Fibroblast of peridontal ligament (primary cell): ENCODE measurements at regions not wholly inside any gene's neighbourhood (a gene's known extent, or its start where the extent isn't known, plus 50 kb on each side); places are given as distances from the start of the nearest gene placed in this dataset.
"Not testable (repeated sequence)": the region's sequence is repeated elsewhere in the genome, so short reads cannot be mapped to it uniquely, and the experiment has no call there.

Experiments used
- DNase-seq: peaks from one replicate; pipeline ENCODE4 v3.0.0-alpha.2; 2010; ENCODE audit errors: extremely low read depth

DNA sequence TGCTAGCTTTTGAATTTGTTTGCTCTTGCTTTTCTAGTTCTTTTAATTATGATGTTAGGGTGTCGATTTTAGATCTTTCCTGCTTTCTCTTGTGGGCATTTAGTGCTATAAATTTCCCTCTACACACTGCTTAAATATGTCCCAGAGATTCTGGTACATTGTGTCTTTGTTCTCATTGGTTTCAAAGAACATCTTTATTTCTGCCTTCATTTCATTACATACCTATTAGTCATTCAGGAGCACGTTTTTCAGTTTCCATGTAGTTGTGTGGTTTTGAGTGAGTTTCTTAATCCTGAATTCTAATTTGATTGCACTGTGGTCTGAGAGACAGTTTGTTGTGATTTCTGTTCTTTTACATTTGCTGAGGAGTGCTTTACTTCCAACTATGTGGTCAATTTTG is 51.2 kb upstream of the MB21D2 start:
- peak; percentile 21 for DNase-seq

DNA sequence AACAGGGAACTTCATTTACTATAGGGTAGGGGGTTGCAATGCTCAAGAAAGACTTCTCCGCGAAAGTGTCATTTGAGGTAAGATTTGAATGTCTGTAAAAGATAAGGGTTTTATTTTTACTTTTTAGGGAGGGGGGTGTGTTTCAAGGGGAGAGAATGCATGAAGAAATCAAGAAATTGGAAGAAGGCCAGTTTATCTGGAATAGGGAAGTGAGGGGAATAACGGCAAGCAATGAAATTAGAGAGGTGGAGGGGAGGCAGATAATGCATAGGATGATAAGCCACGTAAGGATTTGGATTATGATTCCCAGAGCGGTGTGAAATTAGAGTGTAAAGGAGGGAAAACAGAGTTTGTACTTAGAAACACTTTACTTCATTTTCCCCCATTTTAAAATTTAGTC is 63.0 kb upstream of the MB21D2 start:
- no peak for DNase-seq

DNA sequence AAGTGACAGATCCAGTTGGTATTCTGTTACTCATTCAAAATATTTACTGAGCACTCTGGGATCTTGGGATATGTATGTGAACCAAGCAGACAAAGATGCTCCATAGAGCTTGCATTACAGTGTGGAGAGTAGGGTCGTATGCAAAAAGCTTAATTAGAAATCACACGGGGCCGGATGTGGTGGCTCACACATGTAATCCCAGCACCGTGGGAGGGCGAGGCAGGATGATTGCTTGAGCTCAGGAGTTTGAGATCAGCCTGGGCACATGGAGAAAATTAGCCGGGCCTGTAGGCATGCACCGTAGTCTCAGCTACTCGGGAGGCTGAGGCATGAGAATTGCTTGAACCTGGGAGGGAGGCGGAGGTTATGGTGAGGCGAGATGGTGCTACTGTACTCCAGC is 68.7 kb upstream of the MB21D2 start:
- DNase-seq, result no peak

DNA sequence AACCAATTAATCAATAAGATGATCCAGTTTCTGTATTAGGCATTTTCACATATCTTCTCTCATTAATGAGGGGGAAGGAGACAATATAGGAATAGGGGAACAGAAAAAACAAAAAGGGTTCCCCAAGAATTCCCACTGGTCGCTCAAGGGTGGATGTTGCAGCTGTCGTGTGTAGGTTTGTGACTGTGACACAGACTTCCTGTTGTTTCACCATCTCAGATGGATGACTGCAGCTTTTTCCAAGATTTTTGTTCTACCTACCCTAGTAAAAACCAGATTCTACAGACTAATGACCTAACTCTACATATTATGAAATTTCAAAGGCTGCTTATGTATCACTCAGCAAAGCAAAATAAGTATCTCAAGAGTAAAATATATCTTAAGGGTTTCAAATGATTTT is 73.7 kb upstream of the MB21D2 start:
- DNase-seq, result no peak

DNA sequence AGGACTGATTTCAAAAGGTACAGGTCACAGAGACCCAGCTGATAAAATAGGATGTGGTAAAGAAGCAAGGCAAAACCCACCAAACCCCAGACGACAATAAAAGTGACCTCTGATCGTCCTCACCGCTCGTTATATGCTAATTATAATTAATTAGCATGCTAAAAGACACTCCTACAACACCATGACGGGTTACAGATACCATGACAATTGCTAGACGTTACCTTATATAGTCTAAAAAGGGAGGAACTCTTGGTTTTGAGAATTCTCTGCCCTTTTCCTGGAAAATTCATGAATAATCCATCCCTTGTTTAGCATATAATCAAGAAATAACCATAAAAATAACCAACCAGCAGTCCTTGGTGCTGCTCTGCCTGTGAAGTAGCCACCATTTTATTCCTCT is 74.7 kb upstream of the MB21D2 start:
- DNase-seq, result no peak

DNA sequence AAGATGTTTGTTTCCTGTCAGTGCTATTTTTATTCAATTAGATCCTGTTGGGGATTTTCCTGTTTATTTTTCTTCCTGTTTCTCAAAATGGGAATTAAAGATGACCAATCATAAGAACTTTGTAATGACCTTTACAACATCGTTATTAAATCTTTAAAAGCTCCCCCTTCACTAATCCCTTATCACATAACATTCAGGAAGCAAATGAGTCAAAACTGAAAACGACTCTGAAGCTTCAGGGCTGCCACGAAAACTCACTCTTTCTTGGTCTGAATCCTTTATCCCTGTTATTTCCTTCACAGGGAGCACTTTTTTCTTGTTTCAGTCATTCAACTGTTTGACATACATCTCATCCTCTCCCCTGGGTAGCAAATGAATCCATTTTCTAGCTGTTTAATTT is 75.8 kb upstream of the MB21D2 start:
- no peak for DNase-seq

DNA sequence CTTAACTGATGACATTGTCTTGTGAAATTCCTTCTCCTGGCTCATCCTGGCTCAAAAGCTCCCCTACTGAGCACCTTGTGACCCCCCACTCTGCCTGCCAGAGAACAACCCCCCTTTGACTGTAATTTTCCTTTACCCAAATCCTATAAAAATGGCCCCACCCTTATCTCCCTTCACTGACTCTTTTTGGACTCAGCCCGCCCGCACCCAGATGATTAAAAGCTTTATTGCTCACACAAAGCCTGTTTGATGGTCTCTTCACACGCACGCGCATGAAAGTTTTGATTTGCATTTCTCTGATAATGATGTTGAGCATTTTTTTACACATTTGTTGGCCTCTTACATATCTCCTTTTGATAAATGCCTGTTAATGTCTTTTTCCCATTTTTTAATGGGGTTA is 83.5 kb upstream of the MB21D2 start:
- not testable (repeated sequence) for DNase-seq

DNA sequence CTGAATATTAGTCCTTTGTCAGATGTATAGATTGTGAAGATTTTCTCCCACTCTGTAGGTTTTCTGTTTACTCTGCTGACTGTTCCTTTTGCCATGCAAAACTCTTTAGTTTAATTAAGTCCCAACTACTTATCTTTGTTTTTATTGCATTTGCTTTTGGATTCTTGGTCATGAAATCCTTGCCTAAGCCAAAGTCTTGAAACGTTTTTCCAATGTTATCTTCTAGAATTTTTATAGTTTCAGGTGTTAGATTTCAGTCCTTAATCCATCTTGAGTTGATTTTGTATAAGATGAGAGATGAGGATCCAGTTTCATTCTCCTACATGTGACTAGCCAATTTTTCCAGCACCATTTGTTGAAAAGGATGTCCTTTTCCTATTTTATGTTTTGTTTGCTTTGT is 86.0 kb upstream of the MB21D2 start:
- not testable (repeated sequence) for DNase-seq

DNA sequence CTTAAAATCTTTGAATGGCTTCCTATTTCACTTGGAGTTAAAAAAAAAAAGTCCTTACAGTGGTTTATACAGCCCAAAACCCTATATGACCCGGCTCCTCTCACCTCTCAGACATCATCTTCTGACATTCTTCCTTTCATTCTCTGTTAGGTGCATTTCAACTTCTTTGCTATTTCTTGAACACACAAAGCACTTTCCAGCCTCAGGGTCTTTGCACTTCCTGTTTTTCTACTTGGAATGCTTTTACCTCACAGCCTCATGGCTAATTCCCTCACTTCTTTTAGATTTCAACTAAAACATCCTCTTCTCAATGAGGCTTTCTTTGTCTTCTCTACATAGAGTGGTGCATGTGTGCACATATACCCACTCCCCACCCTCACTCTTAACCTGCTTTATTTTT is 91.0 kb upstream of the MB21D2 start:
- DNase-seq, result no peak

DNA sequence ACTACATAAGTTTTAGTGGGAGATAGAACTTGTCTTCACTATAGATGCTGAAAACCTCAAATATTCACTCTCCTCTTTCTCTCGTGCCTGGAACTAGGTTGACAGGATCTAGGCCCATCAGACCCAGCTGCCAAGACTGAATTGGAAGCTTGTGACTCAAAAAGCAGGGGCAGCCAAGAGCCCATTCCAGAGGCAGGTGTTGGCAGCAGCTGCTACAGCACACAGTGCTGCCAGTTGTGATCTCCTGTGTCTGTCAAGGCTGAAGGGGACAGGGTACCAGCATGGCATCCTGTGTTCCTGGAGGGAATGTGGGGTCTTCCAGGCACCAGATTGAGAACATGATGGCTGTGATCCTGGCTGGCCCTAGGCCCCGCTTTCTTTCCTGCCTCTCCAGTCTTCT is 92.5 kb upstream of the MB21D2 start:
- no peak for DNase-seq

DNA sequence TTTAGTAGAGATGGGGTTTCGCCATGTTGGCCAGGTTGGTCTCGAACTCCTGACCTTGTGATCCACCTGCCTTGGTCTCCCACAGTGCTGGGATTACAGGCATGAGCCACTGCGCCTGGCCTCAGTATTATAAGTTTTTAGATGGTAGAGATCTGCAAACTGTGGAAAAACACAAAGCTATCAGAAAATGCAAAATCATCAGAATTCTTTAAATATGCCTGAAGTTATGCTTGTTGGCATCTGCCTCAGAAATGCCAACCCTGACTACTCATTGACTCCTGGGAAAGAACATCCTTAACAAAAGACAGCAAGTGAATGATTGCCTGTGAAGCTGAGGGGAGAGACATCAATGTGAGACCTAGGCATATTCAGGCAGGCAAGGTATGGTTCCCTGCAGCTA is 94.3 kb upstream of the MB21D2 start:
- no peak for DNase-seq

DNA sequence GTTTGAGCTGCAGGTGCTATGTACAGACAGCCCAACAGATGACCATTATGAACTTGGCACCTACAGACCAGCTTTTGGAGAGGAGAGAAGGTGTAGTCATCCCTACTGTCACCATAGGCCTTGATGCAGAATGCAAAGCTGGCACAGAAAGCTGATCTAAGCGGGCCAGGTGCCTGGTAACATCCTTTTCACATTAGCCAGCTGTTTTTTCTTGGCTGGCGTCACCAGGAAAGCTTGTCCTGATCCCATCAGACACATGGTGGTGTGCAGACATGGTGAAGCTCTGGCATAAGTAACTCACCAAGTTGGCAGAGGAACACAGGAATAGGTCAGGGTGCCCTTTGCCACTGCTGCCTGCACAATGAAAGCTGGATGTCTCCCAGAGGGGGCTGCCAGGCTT is 97.2 kb upstream of the MB21D2 start:
- DNase-seq, result no peak

DNA sequence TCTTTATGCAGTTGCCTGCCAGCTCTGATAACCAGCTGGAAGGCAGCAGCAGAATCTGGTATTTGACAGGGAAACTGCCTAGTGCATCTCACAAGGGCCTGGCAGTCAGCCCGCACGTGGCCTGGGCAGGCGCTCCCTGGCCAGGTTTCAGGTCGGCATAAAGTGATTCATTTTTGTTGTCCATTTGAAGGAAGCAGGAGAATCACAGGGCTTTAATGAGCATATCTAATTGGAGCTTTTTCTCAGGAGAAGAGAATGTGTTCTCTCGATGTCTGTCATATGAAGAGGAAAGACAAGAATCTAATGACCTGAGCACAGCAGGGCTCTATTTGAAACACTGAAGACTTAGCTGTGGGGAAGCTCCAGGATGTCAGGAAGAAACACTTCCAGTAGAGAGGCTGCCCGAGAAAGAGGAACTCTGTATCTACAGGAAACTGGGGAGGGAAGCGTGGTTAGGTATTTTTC is 98.8 kb upstream of the MB21D2 start:
- no peak for DNase-seq

DNA sequence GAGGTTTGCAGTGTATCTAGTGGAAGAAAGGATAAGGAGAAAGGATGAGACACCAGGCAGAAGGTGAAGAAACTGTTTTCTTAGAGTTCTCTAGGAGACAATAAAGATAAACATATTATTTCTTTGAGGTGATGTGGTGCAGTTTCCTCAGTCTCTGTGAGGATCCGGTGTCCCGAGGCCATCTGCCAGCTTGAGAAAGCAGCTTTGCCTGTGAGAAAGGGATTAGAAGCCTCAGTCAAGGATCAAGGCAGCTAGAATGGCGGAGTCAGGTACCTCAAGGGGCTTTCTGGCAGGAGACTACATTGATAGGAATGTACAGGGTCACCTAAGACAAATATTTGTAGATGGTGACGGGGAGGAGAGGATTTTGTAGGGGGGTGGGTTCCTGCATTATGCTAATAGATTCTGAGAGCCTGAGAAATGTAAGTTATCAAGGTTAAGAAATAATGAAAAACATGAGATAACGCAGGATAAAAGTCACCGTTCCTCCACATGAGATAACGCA is 103.9 kb upstream of the MB21D2 start:
- no peak for DNase-seq

DNA sequence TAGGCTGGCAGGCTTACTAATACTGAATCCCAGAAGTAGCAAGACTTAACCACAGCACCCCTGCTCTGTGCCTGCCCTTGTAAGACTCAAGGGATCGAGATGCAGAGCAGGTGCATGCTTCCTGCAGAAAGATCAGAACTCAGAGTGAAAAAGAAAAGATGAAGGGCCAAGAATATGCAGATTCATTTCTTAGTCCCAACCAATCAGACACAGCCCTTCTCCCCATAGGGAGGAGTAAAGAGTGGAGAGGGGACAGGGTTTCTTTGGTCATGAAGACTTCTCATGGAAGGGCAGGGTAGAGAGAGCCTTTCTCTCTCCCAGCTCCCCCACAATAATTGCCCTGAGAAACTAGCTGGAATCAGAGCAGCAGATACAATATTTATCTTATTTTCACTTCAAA is 105.6 kb upstream of the MB21D2 start:
- DNase-seq, result no peak

DNA sequence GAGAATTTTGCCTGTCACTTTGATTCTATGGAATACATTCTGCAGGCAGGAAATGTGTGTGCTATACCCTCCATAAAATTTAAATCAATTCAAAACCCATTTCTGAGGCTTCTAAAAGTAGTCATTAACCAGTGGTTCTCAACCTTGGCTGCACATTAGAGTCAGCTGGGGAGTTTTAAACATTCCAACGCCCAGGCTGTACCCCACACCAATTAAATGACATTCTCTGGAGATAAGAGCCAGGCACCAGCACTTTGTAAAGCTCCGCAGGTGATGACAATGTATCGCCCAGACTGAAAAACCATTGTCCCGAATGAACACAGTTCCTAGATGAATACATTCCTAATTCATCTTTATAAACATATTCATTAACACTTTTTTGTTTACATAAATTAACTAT is 110.6 kb upstream of the MB21D2 start:
- no peak for DNase-seq

DNA sequence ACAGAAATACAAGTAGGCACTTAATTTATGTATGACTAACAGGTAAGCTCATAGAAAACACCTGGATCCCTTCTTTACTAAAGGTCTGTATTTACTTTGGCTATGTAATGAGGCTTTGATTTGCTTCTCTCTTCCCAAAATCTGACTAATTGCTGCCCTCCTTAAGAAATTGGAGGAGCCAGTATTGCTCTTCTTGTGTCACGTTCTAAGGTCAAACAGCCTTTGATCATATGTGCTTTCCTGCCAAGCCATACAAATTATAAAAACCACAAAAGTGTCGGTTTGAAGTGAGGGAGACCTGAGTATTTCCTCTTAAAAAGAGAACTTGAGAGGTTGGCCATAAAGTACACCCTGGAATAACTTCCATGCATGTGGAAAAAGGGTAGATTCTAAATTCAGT is 112.1 kb upstream of the MB21D2 start:
- no peak for DNase-seq

DNA sequence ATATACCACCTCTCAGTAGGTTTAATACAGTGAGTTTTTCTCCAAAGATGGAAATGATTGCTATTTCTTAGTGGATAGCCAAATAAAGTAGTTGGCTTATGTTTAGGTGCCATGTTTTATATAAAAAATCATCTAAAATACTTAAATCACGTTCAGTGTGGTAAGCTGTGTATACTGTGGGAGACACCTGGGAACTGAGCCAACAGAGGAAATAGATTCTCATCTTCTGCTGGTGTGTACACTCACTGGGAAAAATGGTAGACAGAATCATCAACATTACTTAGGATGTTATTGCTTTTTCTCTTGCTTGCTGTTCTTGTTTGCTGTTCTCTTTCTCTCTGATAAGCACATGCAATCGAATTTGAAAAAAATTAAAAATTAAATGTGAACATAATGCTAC is 112.6 kb upstream of the MB21D2 start:
- DNase-seq, result peak; percentile 2

DNA sequence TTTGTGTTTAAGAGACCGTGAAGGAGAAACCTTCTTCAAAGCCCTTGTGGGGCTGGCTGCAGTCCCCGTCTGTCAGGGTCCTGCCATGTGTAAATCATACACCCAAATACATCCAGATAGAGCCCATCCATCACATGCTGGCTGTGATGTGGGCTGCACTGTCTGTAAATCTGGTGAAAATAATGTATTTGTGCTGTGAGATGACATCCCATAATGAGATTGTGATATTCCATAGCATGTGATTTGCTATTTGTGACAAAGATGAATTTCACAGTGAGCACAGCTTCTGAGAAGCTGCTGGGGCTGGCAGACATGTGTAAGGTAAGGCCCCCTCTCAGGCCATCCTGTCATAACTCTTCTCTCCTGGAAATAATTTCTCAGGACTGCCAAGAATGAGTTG is 114.3 kb upstream of the MB21D2 start:
- DNase-seq, result no peak

DNA sequence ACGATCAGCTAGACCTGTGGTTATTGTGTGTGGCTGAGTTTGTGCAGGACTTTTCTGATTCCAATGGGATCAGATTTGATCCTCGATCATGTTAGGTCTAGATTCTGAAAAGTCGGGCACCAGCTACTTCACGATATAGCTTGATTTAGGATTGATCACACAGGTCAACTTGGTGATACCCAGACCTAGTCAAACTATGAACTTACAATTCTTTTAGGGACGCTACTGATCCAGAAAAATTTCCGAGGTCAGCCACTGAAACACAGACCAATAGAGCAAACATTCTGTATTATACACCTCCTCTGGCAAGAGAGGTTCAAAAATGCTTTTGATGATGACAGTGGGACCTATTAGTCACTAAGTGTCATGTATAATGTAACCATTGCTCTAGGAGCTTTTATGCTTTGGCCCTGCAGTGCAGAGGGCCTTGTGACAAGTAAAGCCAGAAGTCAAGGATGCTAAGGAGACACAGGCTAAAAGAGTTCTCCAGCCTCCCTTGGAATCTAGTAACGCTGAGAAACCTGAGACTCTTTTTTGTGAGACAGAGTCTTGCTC is 115.6 kb upstream of the MB21D2 start:
- no peak for DNase-seq

DNA sequence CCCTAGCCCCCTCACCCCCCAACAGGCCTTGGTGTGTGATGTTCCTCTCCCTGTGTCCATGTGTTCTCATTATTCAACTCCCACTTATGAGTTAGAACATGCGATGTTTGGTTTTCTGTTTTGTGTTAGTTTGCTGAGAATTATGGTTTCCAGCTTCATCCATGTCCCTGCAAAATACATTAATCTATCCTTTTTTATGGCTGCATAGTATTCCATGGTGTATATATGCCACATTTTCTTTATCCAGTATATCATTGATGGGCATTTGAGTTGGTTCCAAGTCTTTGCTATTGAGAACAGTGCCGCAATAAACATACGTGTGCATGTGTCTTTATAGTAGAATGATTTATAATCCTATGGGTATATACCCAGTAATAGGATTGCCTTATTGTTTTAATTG is 120.2 kb upstream of the MB21D2 start:
- DNase-seq, result not testable (repeated sequence)

DNA sequence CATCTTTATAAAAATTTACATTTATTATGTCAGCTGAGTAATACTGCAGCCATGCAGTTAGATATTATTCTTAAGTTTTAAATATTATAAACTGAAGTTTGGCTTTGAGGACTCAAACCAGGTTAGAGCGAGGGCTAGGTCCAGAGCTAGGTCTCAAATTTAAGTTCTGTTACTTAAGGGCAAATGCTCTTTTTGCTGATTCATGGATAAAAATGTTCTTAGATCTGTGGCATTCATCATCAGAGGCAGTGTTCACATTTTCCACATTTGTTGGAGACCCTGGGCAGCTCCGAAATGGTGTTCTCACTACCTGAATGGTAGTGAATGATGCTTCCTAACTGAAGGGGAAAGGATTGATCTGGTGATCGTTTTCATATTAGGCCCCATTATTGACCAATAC is 121.4 kb upstream of the MB21D2 start:
- no peak for DNase-seq

DNA sequence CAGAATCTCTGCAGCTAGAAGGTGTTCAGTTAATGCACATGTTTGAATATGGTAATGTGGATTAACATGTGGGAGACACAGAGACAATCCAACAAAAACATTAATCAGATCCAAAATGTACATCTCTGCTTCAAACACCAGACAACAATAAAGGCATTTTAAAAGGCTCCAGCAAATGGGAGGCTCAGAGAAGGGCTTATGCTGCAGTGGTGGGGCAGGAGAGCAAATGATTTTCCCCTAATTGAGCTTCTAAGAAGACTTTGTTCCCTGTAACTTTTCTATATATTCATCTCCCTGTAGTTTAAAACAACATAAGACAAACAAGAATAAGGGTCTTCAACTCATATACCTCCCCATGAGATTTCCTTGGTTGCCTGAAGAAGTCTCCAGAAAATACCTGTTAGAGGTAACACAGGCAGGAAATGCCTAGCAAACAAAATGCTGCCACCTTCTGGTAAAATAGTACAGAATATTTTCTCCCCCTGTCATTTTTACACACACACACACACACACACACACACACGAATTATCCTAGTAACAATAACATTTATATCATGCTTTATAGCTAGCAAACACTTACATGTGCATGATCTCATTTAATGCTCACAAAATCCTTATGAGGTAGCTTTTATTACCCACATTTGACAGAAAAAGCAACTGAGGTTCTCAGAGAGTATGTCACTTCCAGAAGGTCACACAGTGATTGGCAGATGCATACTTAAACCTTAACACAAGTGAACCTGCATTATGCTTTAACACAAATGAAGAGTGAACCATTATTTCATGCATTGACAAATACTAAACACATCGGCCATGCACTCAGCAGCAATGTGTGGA is 123.4 kb upstream of the MB21D2 start:
- peak; percentile 55 for DNase-seq

DNA sequence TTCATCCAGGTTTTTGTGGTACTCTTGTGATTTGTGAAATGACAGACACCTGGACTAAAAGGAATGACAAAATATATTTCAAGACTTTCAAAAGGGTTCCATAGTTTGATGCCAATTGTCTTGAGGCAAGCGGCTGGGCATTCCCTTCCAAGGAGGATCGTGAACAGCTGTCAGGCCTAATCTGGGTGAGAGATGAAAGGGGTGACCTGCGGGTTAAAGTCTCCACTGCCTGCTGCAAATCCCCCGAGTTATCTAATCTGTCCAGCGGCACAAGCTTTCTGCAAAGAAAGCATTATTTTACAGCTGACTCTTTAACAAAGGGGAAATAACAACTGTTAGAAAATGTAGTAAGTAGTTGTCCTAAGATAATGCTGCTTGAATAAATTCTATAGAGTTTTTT is 128.7 kb upstream of the MB21D2 start:
- DNase-seq, result no peak
